H9 (cell line): ENCODE measurements at regions not wholly inside any gene's neighbourhood (a gene's known extent, or its start where the extent isn't known, plus 50 kb on each side); places are given as distances from the start of the nearest gene placed in this dataset.

Source experiments
- DNase-seq: peaks from one replicate; pipeline ENCODE4 v3.0.0-alpha.2; 2017
- H2AFZ ChIP-seq: one replicate; pipeline ENCODE4 v1.6.1; 2013; ENCODE audit warnings: mild to moderate bottlenecking, low read length, control low read depth, moderate library complexity
- H2AK5ac ChIP-seq: 2 replicates; pipeline ENCODE4 v1.6.1; 2013; ENCODE audit warnings: low read length, control low read depth, mixed read lengths; ENCODE audit not compliant: insufficient read length
- H2BK120ac ChIP-seq: one replicate; pipeline ENCODE4 v1.6.1; 2013; ENCODE audit warnings: low read depth, mild to moderate bottlenecking, low read length, control low read depth, inconsistent platforms; ENCODE audit not compliant: poor library complexity, severe bottlenecking
- H2BK12ac ChIP-seq: 2 replicates; pipeline ENCODE4 v1.6.1; 2013; ENCODE audit warnings: low read length, control low read depth, mixed read lengths, low read depth; ENCODE audit not compliant: insufficient read length
- H2BK15ac ChIP-seq: 2 replicates; pipeline ENCODE4 v1.6.1; 2013; ENCODE audit warnings: low read depth, low read length, control low read depth
- H2BK20ac ChIP-seq: one replicate; pipeline ENCODE4 v1.6.1; 2013; ENCODE audit warnings: low read depth, mild to moderate bottlenecking, low read length, control low read depth, inconsistent platforms; ENCODE audit not compliant: poor library complexity, severe bottlenecking
- H2BK5ac ChIP-seq: 2 replicates; pipeline ENCODE4 v1.6.1; 2013; ENCODE audit warnings: low read length, control low read depth, mixed read lengths; ENCODE audit not compliant: insufficient read length
- H3K14ac ChIP-seq: 2 replicates; pipeline ENCODE4 v1.6.1; 2013; ENCODE audit warnings: low read length, control low read depth; ENCODE audit not compliant: insufficient read depth
- H3K18ac ChIP-seq: 2 replicates; pipeline ENCODE4 v1.6.1; 2013; ENCODE audit warnings: low read depth, mild to moderate bottlenecking, mixed read lengths, low read length, control low read depth; ENCODE audit not compliant: insufficient read length
- H3K23ac ChIP-seq: 2 replicates; pipeline ENCODE4 v1.6.1; 2013; ENCODE audit warnings: low read length, control low read depth, mixed read lengths, low read depth; ENCODE audit not compliant: insufficient read length
- H3K23me2 ChIP-seq: 2 replicates; pipeline ENCODE4 v1.6.1; 2013; ENCODE audit warnings: low read depth, mild to moderate bottlenecking, mixed read lengths, low read length, control low read depth; ENCODE audit not compliant: insufficient read length, poor library complexity, severe bottlenecking
- H3K27ac ChIP-seq: 2 replicates; pipeline ENCODE4 v1.5.1; 2013; ENCODE audit warnings: low read length, control low read depth, mixed read lengths, low read depth; ENCODE audit not compliant: insufficient read length
- H3K27me3 ChIP-seq: 2 replicates; pipeline ENCODE4 v1.6.1; 2013; ENCODE audit warnings: low read length, control low read depth, inconsistent platforms; ENCODE audit not compliant: insufficient read depth
- H3K4ac ChIP-seq: 2 replicates; pipeline ENCODE4 v1.6.1; 2013; ENCODE audit warnings: low read depth, mild to moderate bottlenecking, control low read depth, inconsistent platforms, low read length, moderate library complexity
- H3K4me1 ChIP-seq: 2 replicates; pipeline ENCODE4 v1.6.1; 2013; ENCODE audit warnings: low read length, control low read depth, inconsistent platforms; ENCODE audit not compliant: insufficient read depth
- H3K4me2 ChIP-seq: 2 replicates; pipeline ENCODE4 v1.6.1; 2013; ENCODE audit warnings: low read length, control low read depth, mixed read lengths; ENCODE audit not compliant: insufficient read length, insufficient read depth
- H3K56ac ChIP-seq: 2 replicates; pipeline ENCODE4 v1.6.1; 2013; ENCODE audit warnings: low read depth, mild to moderate bottlenecking, mixed read lengths, low read length, control low read depth; ENCODE audit not compliant: insufficient read length
- H3K79me1 ChIP-seq: 2 replicates; pipeline ENCODE4 v1.6.1; 2013; ENCODE audit warnings: low read depth, mild to moderate bottlenecking, moderate library complexity, low read length, control low read depth, inconsistent platforms; ENCODE audit not compliant: insufficient read depth, poor library complexity, severe bottlenecking
- H3K79me2 ChIP-seq: 2 replicates; pipeline ENCODE4 v1.6.1; 2013; ENCODE audit warnings: low read length, control low read depth, inconsistent platforms; ENCODE audit not compliant: insufficient read depth
- H3K9ac ChIP-seq: 2 replicates; pipeline ENCODE4 v1.6.1; 2013; ENCODE audit warnings: low read length, control low read depth, mixed read lengths; ENCODE audit not compliant: insufficient read length; ENCODE audit errors: extremely low read depth
- H3K9me3 ChIP-seq: one replicate; pipeline ENCODE4 v1.6.1; 2013; ENCODE audit warnings: low read depth, low read length, inconsistent platforms; ENCODE audit not compliant: control insufficient read depth
- H3T11ph ChIP-seq: one replicate; pipeline ENCODE4 v1.6.1; 2013; ENCODE audit warnings: mild to moderate bottlenecking, low read length, control low read depth, inconsistent platforms
- H4K20me1 ChIP-seq: one replicate; pipeline ENCODE4 v1.6.1; 2013; ENCODE audit not compliant: control insufficient read depth, insufficient read length, insufficient read depth
- H4K5ac ChIP-seq: 2 replicates; pipeline ENCODE4 v1.6.1; 2013; ENCODE audit warnings: low read depth, mild to moderate bottlenecking, mixed read lengths, low read length, control low read depth; ENCODE audit not compliant: insufficient read length
- H4K8ac ChIP-seq: replicated peaks from 2 replicates; pipeline ENCODE4 v1.6.1; 2013; ENCODE audit warnings: low read length, control low read depth, mixed read lengths, low read depth; ENCODE audit not compliant: insufficient read length
- H4K91ac ChIP-seq: 2 replicates; pipeline ENCODE4 v1.6.1; 2013; ENCODE audit warnings: low read depth, mild to moderate bottlenecking, moderate library complexity, mixed read lengths, low read length, control low read depth; ENCODE audit not compliant: insufficient read length
- H3K27ac Mint-ChIP-seq, 3 experiments: 2 replicates in 2 of 3; 3 replicates in 1 of 3; pipeline ENCODE4 v1.8.0; 2020 to 2021; ENCODE audit warnings: mixed read lengths in 3 of 3, mild to moderate bottlenecking in 1 of 3, moderate library complexity in 1 of 3
- H3K27me3 Mint-ChIP-seq: 2 replicates; pipeline ENCODE4 v1.8.0; 2021; ENCODE audit warnings: low read depth, mild to moderate bottlenecking, moderate library complexity, mixed read lengths
- H3K36me3 Mint-ChIP-seq, 3 experiments: 2 replicates in 2 of 3; 3 replicates in 1 of 3; pipeline ENCODE4 v1.8.0; 2020 to 2021; ENCODE audit warnings: low read depth in 3 of 3, mixed read lengths in 3 of 3; ENCODE audit not compliant: insufficient read depth in 1 of 3
- H3K4me1 Mint-ChIP-seq, 2 experiments: 2 replicates each; pipeline ENCODE4 v1.8.0; 2020; ENCODE audit warnings: mixed read lengths in 2 of 2
- H3K4me3 Mint-ChIP-seq, 2 experiments: 2 replicates in 1 of 2; 3 replicates in 1 of 2; pipeline ENCODE4 v1.8.0; 2020 to 2021; ENCODE audit warnings: mild to moderate bottlenecking in 2 of 2, mixed read lengths in 2 of 2, moderate library complexity in 1 of 2
- H3K9me3 Mint-ChIP-seq, 2 experiments: 2 replicates in 1 of 2; 3 replicates in 1 of 2; pipeline ENCODE4 v1.8.0; 2020; ENCODE audit warnings: mild to moderate bottlenecking in 2 of 2, mixed read lengths in 2 of 2, moderate library complexity in 1 of 2
- TF ChIP-seq, protein P1 (sequence below): fragments of 200-600 bp; sonication (generic); conservative IDR thresholded peaks from 3 replicates; pipeline ENCODE4 v1.8.0; 2021; ENCODE audit warnings: antibody characterized with exemption, mild to moderate bottlenecking

GRCh38 chr6:140855520-140855919 is 1277.2 kb upstream of the GJE1 start:
- no peaks in the 10 kb centered on the region for H3K9me3 Mint-ChIP-seq
- Histone ChIP-seq H3T11ph (no peak overlapping the region), H3K4ac (no peak overlapping the region), H3K4me2 (no peak overlapping the region), H4K5ac (no peak overlapping the region), H4K91ac (no peak overlapping the region), H2BK12ac (no peak overlapping the region), H4K8ac (no peak overlapping the region), H3K9ac (no peak overlapping the region), H3K79me1 (no peaks in the 10 kb centered on the region), H3K27ac (no peak overlapping the region), H3K23ac (no peak overlapping the region), H3K18ac (no peak overlapping the region), H3K23me2 (no peaks in the 10 kb centered on the region), H4K20me1 (no peaks in the 10 kb centered on the region), H2BK20ac (no peak overlapping the region), H3K56ac (no peak overlapping the region), H2AFZ (no peak overlapping the region), H2AK5ac (no peak overlapping the region), H3K14ac (no peak overlapping the region), H3K4me1 (no peaks in the 10 kb centered on the region), H3K27me3 (no peaks in the 10 kb centered on the region), H2BK120ac (no peak overlapping the region), H2BK15ac (no peak overlapping the region), H3K9me3 (no peaks in the 10 kb centered on the region), H3K79me2 (no peaks in the 10 kb centered on the region), H2BK5ac (no peak overlapping the region)
- TF ChIP-seq, protein P1, sequence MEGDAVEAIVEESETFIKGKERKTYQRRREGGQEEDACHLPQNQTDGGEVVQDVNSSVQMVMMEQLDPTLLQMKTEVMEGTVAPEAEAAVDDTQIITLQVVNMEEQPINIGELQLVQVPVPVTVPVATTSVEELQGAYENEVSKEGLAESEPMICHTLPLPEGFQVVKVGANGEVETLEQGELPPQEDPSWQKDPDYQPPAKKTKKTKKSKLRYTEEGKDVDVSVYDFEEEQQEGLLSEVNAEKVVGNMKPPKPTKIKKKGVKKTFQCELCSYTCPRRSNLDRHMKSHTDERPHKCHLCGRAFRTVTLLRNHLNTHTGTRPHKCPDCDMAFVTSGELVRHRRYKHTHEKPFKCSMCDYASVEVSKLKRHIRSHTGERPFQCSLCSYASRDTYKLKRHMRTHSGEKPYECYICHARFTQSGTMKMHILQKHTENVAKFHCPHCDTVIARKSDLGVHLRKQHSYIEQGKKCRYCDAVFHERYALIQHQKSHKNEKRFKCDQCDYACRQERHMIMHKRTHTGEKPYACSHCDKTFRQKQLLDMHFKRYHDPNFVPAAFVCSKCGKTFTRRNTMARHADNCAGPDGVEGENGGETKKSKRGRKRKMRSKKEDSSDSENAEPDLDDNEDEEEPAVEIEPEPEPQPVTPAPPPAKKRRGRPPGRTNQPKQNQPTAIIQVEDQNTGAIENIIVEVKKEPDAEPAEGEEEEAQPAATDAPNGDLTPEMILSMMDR = no peak
- no peak for DNase-seq
- H3K4me3 Mint-ChIP-seq = no peak overlapping the region
- no peaks in the 10 kb centered on the region for H3K36me3 Mint-ChIP-seq
- no peaks in the 10 kb centered on the region for H3K27me3 Mint-ChIP-seq
- no peak overlapping the region for H3K27ac Mint-ChIP-seq
- no peaks in the 10 kb centered on the region for H3K4me1 Mint-ChIP-seq
